ENCODE measurements at regions not wholly inside any gene's neighbourhood (a gene's known extent, or its start where the extent isn't known, plus 50 kb on each side); places are given as distances from the start of the nearest gene placed in this dataset.

DNA sequence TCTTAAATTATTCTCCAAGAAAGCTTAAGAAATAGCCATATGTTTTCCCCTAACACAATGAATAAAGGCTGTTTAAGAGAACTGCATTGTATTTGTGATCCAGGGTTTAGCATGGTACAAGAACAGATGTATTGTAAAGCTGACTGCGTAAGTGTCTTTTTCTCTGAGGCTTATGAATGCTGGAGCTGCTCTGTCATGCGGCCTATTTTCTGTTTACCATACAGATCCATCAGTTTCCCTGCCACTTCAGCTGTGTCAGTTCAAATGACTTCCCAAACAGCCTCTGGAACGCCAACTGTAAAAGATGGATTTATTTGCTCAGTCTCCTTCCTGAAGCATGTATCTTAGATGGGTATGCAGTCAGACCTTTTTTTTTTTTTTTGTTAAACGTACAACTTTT lies 419.3 kb upstream of the HS3ST5 start:
- TF ChIP-seq YY1 (IDR thresholded peaks at IDR 0.05; ENCODE audit: insufficient read depth, insufficient read length) (no peak), ZNF274 (IDR thresholded peaks at IDR 0.05; ENCODE audit: low read depth, low read length) (no peak)
